COR-L47 (cell line): ENCODE measurements at regions not wholly inside any gene's neighbourhood (a gene's known extent, or its start where the extent isn't known, plus 50 kb on each side); places are given as distances from the start of the nearest gene placed in this dataset.

Experiments used
- DNase-seq: peaks from one replicate; lab custom pipeline; 2025; lab: John Stamatoyannopoulos, UW

DNA sequence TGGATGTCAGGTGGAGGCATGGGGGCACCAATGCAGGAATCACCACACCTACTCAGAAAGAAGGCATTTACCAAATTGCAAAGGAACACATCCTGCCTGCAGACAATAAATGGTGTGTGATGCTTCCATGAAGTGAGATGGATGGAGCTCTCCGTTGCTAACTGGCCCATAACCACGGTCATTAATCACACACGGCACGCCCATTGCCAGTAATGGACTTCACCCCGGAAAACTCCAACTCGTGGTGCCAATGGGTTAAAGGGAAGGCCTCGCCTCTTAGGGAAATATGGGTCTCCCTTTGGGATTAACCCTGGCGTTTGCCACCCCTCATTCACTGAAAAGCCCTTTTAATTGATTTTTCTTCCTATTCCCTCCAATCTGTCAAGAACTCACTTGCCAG is 443.1 kb upstream of the DAB1 start:
- no peak for DNase-seq

GRCh38 chr1:57860931-57861565 is 437.2 kb upstream of the DAB1 start:
- no peak for DNase-seq

GRCh38 chr1:57860325-57860724 is 436.5 kb upstream of the DAB1 start:
- no peak for DNase-seq

DNA sequence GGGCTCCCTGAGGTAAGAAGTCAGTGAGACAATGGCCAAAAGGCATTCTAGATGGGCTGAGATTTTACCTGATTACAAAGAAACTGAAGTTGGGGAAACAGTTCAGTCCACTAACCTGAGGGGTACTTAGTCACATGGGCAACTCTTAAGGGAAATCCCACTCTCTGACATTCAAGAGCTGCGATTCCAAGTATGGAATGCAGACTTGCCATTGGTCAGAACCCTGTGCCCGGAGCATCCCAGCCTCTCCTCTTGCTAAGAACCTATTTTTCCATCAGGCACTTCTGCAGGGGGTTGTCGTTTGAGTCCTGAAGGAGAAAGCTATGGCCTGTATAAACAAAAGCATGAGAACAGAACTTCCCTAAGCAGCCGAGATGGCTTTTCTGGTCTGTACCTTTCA is 434.9 kb upstream of the DAB1 start:
- DNase-seq = no peak

GRCh38 chr1:57857809-57858208 is 433.9 kb upstream of the DAB1 start:
- DNase-seq = no peak

DNA sequence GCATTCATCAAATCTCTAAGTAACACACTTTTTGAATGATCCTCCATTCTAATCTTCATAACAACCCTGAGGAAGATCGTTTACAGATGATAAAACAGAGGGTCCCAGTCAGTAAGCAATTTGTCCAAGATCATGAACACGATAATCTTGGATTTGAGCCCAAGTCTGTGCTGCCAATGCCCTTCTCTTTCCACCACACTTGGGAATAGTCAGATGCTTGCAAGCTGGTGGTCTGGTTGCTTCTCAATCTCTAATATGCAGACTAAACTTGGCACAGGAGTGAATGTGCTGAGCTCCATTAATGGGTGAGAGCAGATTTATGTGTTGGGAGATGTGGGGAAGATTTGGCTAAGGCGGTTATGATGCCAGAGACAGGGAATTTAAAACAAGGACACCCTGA is 430.6 kb upstream of the DAB1 start:
- DNase-seq = no peak

DNA sequence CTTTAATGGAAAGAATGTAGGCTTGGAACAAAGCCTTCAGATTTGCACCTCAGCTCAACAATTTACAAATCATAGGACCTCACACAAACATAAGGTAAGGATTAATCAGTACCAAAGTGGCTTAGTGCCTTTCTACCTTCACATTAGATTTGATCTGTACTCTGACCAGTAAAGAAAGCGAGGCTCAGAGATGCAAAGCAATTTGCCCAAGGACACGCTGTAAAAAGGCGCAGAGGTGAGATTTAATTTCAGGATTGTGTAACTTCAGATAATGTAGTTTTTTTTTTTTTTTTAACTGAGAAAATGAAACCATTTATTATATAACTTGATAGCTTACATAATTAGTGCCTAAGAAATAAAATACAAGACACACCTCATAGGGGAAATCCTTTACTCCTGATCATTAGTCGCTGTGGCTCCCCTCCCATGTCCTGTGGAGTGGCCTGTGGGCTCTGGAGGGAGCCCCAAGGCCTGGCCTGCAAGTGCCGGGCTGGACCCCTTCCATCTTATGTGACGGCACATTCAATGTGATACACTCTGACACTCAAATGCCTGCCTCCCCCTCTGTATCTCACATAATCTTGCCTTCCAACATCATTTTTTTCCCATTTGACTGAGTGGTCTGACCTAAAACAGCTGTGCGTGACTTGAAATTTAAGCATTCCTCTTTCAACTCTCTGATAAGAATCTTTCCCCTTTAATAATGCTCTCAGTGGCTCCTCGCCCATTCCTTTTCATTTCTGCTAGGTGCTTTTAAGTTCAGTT is 426.5 kb upstream of the DAB1 start:
- DNase-seq = no peak

GRCh38 chr1:57848406-57848805 is 424.5 kb upstream of the DAB1 start:
- no peak for DNase-seq

GRCh38 chr1:57845041-57845440 is 421.2 kb upstream of the DAB1 start:
- DNase-seq = no peak

GRCh38 chr1:57844382-57844980 is 420.6 kb upstream of the DAB1 start:
- DNase-seq = no peak

GRCh38 chr1:57843760-57844159 is 419.9 kb upstream of the DAB1 start:
- DNase-seq = no peak

DNA sequence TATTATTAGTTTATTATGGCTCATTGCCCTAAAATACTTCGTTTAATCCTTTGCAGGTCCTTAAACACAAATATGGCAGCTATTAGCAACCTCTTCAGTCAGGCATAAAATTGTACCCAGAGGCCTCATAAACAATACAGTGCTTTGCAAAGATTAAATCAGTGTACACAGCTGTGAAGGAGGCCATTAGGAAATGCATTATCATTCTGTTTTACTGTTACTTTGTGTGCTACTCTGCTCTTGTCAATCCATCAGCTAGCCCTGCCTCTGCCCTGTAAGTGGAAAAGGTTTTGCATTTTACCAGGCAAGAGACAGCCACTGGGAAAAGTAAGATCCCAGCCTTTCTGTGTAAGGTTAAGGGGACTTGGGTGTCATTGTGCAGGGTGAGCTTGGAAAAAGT is 415.7 kb upstream of the DAB1 start:
- DNase-seq = peak; percentile 44

DNA sequence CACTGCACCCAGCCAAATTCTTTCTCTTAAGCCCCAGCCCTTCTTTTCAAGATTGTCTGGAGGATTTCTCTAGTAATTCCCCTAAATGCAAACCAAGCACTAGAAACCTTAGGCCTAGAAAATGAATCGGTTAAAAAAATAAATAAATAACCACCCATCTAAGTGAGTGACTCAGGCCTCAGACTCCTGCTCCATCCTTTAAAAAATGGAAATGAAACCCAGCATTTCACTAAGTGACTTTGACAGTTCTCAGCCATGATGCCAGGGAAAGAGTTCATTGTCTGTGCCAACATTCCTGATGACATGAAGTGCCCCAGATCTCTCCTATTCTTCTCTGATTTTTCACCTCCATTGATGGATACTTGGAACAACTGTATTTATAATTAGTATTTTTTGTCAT is 415.2 kb upstream of the DAB1 start:
- no peak for DNase-seq

DNA sequence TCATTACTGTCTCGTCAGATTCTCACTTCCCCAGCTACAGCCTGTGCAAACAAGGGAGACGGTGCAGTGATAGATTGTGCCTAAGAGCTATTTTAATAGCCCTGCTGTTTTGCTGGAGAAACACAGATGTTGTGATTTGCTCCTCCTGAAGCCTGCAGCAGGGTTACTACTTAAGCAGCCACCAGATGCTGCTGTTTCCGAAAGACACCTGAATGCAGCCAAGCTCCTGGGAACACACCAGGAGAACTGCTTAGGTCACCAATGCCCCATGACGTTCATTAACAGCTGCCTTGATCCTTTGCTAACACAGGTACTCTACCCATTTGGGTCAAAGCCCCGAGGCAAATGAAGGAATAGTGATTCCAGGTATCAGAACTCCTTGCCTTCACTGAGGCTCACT is 411.8 kb upstream of the DAB1 start:
- DNase-seq = no peak

GRCh38 chr1:57833296-57833695 is 409.4 kb upstream of the DAB1 start:
- no peak for DNase-seq

- no peak for DNase-seq
Measured at GRCh38 chr1:57832612-57833011, 408.8 kb upstream of the DAB1 start.

DNA sequence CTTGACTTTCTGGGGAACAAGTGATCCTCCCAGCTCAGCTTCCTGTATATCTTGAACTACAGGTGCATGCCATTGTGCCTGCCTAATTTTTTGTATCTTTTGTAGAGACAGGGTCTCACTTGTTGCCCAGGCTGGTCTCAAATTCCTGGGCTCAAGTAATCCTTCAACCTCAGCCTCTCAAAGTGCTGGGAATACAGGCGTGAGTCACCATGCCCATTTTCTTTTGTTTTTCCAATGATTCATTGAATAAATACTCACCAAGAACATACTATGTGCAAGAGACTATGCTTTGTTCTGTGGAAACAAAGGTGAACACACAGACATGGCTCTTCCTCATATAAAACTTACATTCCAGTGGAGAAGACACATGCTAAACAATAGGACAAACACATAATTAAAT is 407.8 kb upstream of the DAB1 start:
- no peak for DNase-seq

- DNase-seq = peak; percentile 13
Measured at GRCh38 chr1:57826535-57826934, 402.7 kb upstream of the DAB1 start.

- peak; percentile 23 for DNase-seq
Measured at GRCh38 chr1:57824535-57824934, 400.7 kb upstream of the DAB1 start.

- no peak for DNase-seq
Measured at GRCh38 chr1:57820356-57821095, 396.7 kb upstream of the DAB1 start.

GRCh38 chr1:57819893-57820292 is 396.0 kb upstream of the DAB1 start:
- DNase-seq = no peak

DNA sequence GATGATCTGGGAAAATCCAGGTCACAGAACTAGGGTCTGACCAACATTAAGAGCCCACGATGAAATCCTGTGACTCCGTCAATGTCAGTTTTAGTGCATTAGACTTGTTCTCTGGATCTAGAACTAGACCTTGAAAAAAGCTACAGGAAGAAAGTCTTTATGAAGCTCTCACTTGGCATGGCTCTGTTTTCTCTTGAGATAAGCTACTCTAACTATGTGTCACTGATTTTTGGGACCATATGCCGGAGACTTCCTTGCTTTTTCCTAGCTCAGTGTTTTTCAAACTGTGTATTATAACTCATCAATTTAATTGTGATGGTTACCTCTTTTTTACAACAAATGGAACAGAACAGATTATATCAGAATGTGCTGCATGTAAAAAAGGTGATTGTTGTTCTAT is 379.7 kb upstream of the DAB1 start:
- no peak for DNase-seq

DNA sequence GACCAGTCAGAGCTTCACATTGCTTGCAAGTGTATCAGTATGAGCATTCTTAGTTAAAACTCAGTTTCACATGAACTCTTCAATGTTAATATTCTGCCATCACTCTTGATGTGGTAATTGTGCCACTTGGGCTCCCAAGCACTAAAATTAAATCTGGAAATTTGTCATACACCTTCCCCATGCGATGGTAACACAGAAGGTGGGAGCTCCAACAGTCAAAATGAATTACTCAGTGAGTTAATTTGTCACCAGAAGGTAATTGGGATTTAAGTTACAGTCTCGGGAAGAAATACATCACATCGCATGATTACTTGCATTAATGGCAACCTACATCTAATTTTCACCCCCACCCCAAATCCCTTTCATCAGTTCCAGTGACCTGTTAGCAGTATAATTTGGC is 376.5 kb upstream of the DAB1 start:
- DNase-seq = no peak
